K562 (cell line): ENCODE measurements at regions not wholly inside any gene's neighbourhood (a gene's known extent, or its start where the extent isn't known, plus 50 kb on each side); places are given as distances from the start of the nearest gene placed in this dataset.

Experiments used
- ARID3A ChIP-seq: IDR thresholded peaks from 2 replicates; pipeline ENCODE4 v1.6.1; 2012; ENCODE audit warnings: low read depth, low read length, improper control_type of control experiment, borderline replicate concordance
- BCOR ChIP-seq: fragments of 450-650 bp; IDR thresholded peaks from 2 replicates; pipeline ENCODE4 v1.6.1; 2016
- CTBP1 ChIP-seq: fragments of 450-650 bp; IDR thresholded peaks from 2 replicates; pipeline ENCODE4 v1.6.1; 2016; ENCODE audit warnings: borderline replicate concordance
- EZH2 ChIP-seq: IDR thresholded peaks from 2 replicates; pipeline ENCODE4 v1.6.1; 2012; ENCODE audit warnings: low read depth, mild to moderate bottlenecking, inconsistent platforms, low read length, borderline replicate concordance
- FOXK2 ChIP-seq, 2 experiments: fragments of 450-650 bp; IDR thresholded peaks in 1 of 2; conservative IDR thresholded peaks in 1 of 2; 2 replicates each; pipeline ENCODE4 v1.6.1; 2016; ENCODE audit warnings: low read depth in 2 of 2, mild to moderate bottlenecking in 1 of 2
- HBP1 ChIP-seq: fragments of 450-650 bp; formaldehyde crosslinking; IDR thresholded peaks from 2 replicates; pipeline ENCODE4 v1.4.0; 2022; ENCODE audit warnings: missing genetic modification characterization
- HMGN3 ChIP-seq: IDR thresholded peaks from 2 replicates; pipeline ENCODE4 v1.6.1; 2011; ENCODE audit warnings: borderline replicate concordance, low read depth, mild to moderate bottlenecking, mixed read lengths, low read length; ENCODE audit not compliant: insufficient read length; ENCODE audit errors: extremely low read depth
- HMGXB4 ChIP-seq: sonication (generic); formaldehyde crosslinking; IDR thresholded peaks from 2 replicates; pipeline ENCODE4 v1.8.1; 2023; ENCODE audit warnings: mild to moderate bottlenecking, missing genetic modification reagents
- NCOA2 ChIP-seq, 2 experiments: fragments of 450-650 bp; IDR thresholded peaks; 2 replicates each; pipeline ENCODE4 v1.6.1; 2018; ENCODE audit warnings: mild to moderate bottlenecking in 2 of 2, moderate library complexity in 1 of 2; ENCODE audit not compliant: partially characterized antibody in 2 of 2
- POLR2A ChIP-seq: fragments of 450-650 bp; conservative IDR thresholded peaks from 2 replicates; pipeline ENCODE4 v1.6.1; 2016
- SRSF3 ChIP-seq: fragments of 200-400 bp; formaldehyde crosslinking; IDR thresholded peaks from 2 replicates; pipeline ENCODE4 v1.6.1; 2016; ENCODE audit warnings: mild to moderate bottlenecking, low read length, moderate library complexity; ENCODE audit not compliant: insufficient read depth
- SUPT5H ChIP-seq: fragments of 450-650 bp; IDR thresholded peaks from 2 replicates; pipeline ENCODE4 v1.6.1; 2016
- ZBTB11 ChIP-seq, 3 experiments: fragments of 200-800 bp in 1 of 3; fragments of 250-450 bp in 1 of 3; fragments of 450-650 bp in 1 of 3; sonication (Bioruptor Pico) in 1 of 3; sonication (Bioruptor generic) in 1 of 3; formaldehyde crosslinking in 1 of 3; IDR thresholded peaks; 2 replicates each; pipeline versions ENCODE4 v1.6.1 to v1.8.0; 2016 to 2022; ENCODE audit warnings: mild to moderate bottlenecking in 2 of 3, missing genetic modification characterization in 2 of 3, missing compliant biosample characterization in 1 of 3, moderate library complexity in 1 of 3
- ZNF639 ChIP-seq, 2 experiments: fragments of 200-800 bp in 1 of 2; sonication (Bioruptor generic) in 1 of 2; sonication (generic) in 1 of 2; formaldehyde crosslinking in 1 of 2; IDR thresholded peaks in 1 of 2; conservative IDR thresholded peaks in 1 of 2; 2 replicates each; pipeline versions ENCODE4 v1.5.0 to v1.6.1; 2016 to 2020; ENCODE audit warnings: missing compliant biosample characterization in 1 of 2, missing genetic modification characterization in 1 of 2, missing genetic modification reagents in 1 of 2
- ZNF780A ChIP-seq: fragments of 250-450 bp; sonication (Bioruptor Pico); IDR thresholded peaks from 2 replicates; pipeline ENCODE4 v1.5.0; 2021; ENCODE audit warnings: mild to moderate bottlenecking
- ZNF785 ChIP-seq: fragments of 250-450 bp; sonication (Bioruptor Pico); IDR thresholded peaks from 2 replicates; pipeline ENCODE4 v1.4.0; 2020; ENCODE audit warnings: mild to moderate bottlenecking
- ZZZ3 ChIP-seq: fragments of 450-650 bp; IDR thresholded peaks from 2 replicates; pipeline ENCODE4 v1.6.1; 2016; ENCODE audit warnings: antibody characterized with exemption, mild to moderate bottlenecking, moderate library complexity

GRCh38 chr9:101840694-101841188 is 102.3 kb upstream of the GRIN3A start (continued):
- TF ChIP-seq HBP1 (CRISPR knock-in tag): no peak
- TF ChIP-seq NCOA2 (IDR thresholded peaks at IDR 0.05; ENCODE audit: partially characterized antibody in 2 of 2): peak; percentile 90 to 91
- no peak for TF ChIP-seq POLR2A
- TF ChIP-seq ARID3A: peak; percentile 96; the same call in 1 of the 2 replicates
- no peak for TF ChIP-seq ZNF785 (CRISPR knock-in tag)
- TF ChIP-seq ZZZ3: no peak
- TF ChIP-seq EZH2: no peak; the same call in 1 of the 2 replicates
- no peak for TF ChIP-seq ZNF780A (CRISPR knock-in tag)
- TF ChIP-seq ZNF639 (CRISPR knock-in tag; conservative IDR thresholded peaks at IDR 0.05 in 1 of 2, IDR thresholded peaks at IDR 0.05 in 1 of 2): peak in 1 of 2 experiments; percentile 90; a peak in 2 of 4 replicates
- peak; percentile 75 for TF ChIP-seq BCOR
- no peak for TF ChIP-seq SRSF3
- TF ChIP-seq HMGXB4: no peak
- TF ChIP-seq HMGN3: peak; percentile 97
- peak in 1 of 3 experiments; percentile 77; a peak in 2 of 6 replicates for TF ChIP-seq ZBTB11 (CRISPR knock-in tag; IDR thresholded peaks at IDR 0.05)
- TF ChIP-seq SUPT5H: no peak
- peak; percentile 43 to 54; a peak in 3 of 4 replicates for TF ChIP-seq FOXK2 (conservative IDR thresholded peaks at IDR 0.05 in 1 of 2, IDR thresholded peaks at IDR 0.05 in 1 of 2; ENCODE audit: low read depth in 2 of 2)
- TF ChIP-seq CTBP1: peak; percentile 82; the same call in 1 of the 2 replicates
